MCF 10A (cell line): ENCODE measurements at regions not wholly inside any gene's neighbourhood (a gene's known extent, or its start where the extent isn't known, plus 50 kb on each side); places are given as distances from the start of the nearest gene placed in this dataset.
"Not testable (repeated sequence)": the region's sequence is repeated elsewhere in the genome, so short reads cannot be mapped to it uniquely, and the experiment has no call there.

Experiments
- BruUV-seq: library from RNA; stranded (reverse); fragments of 400-500 nt; replicated peaks from 2 replicates; lab custom pipeline; 2021; lab: Mats Ljungman, UMichigan
- CTCF ChIA-PET: fragments of 300-600 bp; sonication (Branson Sonifier 250); formaldehyde crosslinking; extraction: SDS; loops from one replicate; lab custom pipeline; 2021; ENCODE audit warnings: antibody characterized with exemption, inconsistent platforms; lab: Yijun Ruan, JAX
- POLR2A ChIA-PET: fragments of 300-600, 350-650 bp; sonication (Branson Sonifier 250); formaldehyde crosslinking; extraction: SDS; loops from one replicate; lab custom pipeline; 2020; ENCODE audit warnings: antibody characterized with exemption, inconsistent platforms; lab: Yijun Ruan, JAX
- DNase-seq: peaks from one replicate; pipeline ENCODE4 v3.0.0-alpha.2; 2018; ENCODE audit not compliant: unreplicated experiment
- H3K27ac Mint-ChIP-seq: one replicate; pipeline ENCODE4 v1.8.0; 2022; ENCODE audit warnings: mild to moderate bottlenecking, low read depth, mixed read lengths; ENCODE audit not compliant: unreplicated experiment
- H3K27me3 Mint-ChIP-seq: one replicate; pipeline ENCODE4 v1.8.0; 2022; ENCODE audit warnings: mixed read lengths; ENCODE audit not compliant: insufficient read depth, unreplicated experiment
- H3K36me3 Mint-ChIP-seq: one replicate; pipeline ENCODE4 v1.8.0; 2022; ENCODE audit warnings: mild to moderate bottlenecking, moderate library complexity, mixed read lengths; ENCODE audit not compliant: insufficient read depth, unreplicated experiment
- H3K4me1 Mint-ChIP-seq: one replicate; pipeline ENCODE4 v1.8.0; 2022; ENCODE audit warnings: mixed read lengths; ENCODE audit not compliant: insufficient read depth, unreplicated experiment
- H3K4me3 Mint-ChIP-seq: one replicate; pipeline ENCODE4 v1.8.0; 2022; ENCODE audit warnings: mild to moderate bottlenecking, moderate library complexity, mixed read lengths; ENCODE audit not compliant: unreplicated experiment
- H3K9me3 Mint-ChIP-seq: one replicate; pipeline ENCODE4 v1.8.0; 2022; ENCODE audit warnings: mixed read lengths; ENCODE audit not compliant: unreplicated experiment
- CTCF ChIP-seq: fragments of 200-600 bp; IDR thresholded peaks from one replicate; pipeline ENCODE4 v1.8.0; 2022; ENCODE audit warnings: antibody characterized with exemption, mild to moderate bottlenecking; ENCODE audit not compliant: unreplicated experiment
- intact Hi-C: fragments of 100-400 bp; cut with micrococcal nuclease; formaldehyde crosslinking; loops from 2 replicates; pipeline ENCODE4 v1.14.1; 2022

DNA sequence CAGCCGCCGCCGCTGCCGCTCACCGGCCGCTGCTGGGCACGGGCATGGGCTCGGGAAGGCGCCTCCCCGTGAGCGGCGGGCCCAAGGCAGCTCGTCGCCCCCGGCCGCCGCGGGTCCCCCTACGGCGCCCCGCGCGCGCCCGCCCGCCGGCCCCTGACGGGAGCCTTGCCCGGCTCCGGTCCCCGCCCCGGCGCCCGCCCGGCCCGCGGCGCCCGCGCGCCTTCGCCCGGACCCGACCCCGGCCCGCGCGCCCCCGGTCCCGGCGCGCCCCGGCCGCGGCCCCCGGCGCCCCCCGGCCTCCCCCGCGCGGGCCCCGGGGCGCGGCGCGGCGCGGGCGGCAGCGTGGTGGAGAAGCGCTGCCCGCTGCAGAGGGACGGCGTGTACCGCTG is 177.7 kb downstream of the OR4M2 start:
- no peak for DNase-seq
- CTCF ChIA-PET, result no interaction called here
- Mint-ChIP-seq H3K4me3 (no peak overlapping the region), H3K36me3 (no peaks in the 10 kb centered on the region), H3K4me1 (no peaks in the 10 kb centered on the region), H3K27ac (no peak overlapping the region), H3K27me3 (no peaks in the 10 kb centered on the region), H3K9me3 (no peaks in the 10 kb centered on the region)
- POLR2A ChIA-PET, result no interaction called here
- intact Hi-C loops, result no loop called here
- no peak for TF ChIP-seq CTCF
- BruUV-seq, result no TSS peak

DNA sequence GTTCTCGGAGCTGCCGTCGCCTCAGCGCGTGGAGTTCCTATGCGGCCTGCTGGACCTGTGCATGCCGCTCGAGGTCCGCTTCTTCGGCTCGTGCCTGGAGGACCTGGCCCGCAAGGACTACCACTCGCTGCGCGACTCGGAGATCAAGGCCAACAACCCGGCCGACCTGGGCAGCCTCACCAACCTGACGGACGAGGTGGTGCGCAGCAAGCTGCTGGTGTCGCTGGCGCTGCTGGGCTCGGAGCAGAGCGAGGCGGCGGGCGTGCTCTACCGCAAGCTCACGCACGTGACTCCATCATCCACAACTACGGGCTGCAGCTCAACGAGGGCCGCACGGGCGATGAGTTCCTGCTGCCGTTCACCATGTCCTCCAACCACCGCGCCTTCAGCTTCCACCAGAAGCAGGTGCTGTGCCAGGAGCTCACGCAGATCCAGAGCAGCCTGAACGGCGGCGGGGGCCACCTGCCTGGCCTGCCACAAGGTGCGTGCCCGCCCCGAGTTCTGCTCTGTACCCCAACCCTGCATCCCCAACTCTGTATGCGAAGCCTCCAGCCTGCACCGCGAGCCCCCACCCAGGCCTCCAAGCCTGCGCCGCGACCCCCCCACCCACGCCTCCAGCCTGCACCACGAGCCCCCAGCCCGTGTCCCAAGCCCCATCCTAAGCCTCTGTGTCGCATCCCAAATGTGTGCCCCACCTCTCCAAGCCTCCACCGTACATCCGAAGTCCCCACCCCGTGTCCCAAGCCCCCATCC is 178.2 kb downstream of the OR4M2 start:
- ChIA-PET CTCF (no interaction called here), POLR2A (no interaction called here)
- Mint-ChIP-seq H3K36me3 (no peaks in the 10 kb centered on the region), H3K4me1 (no peaks in the 10 kb centered on the region), H3K27ac (no peak overlapping the region), H3K4me3 (no peak overlapping the region), H3K27me3 (no peaks in the 10 kb centered on the region), H3K9me3 (no peaks in the 10 kb centered on the region)
- no TSS peak for BruUV-seq
- intact Hi-C loops, result no loop called here
- no peak for TF ChIP-seq CTCF
- DNase-seq, result no peak

DNA sequence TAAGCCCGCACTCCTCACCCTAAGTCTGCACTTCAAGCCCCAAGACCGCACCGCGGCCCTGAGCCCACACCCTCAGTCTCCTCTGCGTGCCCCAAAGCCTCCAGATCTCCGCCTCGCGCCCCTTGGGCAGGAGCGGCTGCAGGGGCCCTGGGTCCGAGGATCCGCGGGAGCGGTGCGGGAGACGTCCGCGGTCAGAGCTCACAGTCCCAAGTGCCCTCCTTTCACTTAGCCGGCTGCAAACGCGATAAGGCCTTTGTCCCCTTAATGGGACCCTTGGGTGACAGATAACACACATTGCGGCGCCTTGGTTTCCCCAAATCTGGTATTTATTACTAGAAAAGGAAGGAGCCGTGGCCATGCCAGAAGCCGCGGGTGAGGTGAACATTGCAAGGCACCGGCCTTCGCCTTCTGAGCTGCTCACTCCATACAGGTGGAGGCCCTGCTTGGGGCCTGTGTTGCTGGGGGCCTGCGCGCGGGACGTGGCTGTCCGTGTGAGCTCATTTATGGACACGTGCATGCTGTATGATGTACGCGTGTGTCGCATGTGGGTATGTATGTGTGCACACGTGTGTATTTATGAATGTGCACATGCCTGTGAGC is 178.9 kb downstream of the OR4M2 start:
- H3K27ac Mint-ChIP-seq, H3K9me3 Mint-ChIP-seq, POLR2A ChIA-PET, intact Hi-C loops, CTCF ChIA-PET, H3K4me1 Mint-ChIP-seq, H3K36me3 Mint-ChIP-seq, BruUV-seq, H3K27me3 Mint-ChIP-seq, DNase-seq, H3K4me3 Mint-ChIP-seq: not testable (repeated sequence)

GRCh38 chr15:22259881-22260421 is 179.6 kb downstream of the OR4M2 start:
- H3K4me1 Mint-ChIP-seq, result no peaks in the 10 kb centered on the region
- H3K27ac Mint-ChIP-seq, result no peak overlapping the region
- no TSS peak for BruUV-seq
- no peaks in the 10 kb centered on the region for H3K27me3 Mint-ChIP-seq
- TF ChIP-seq CTCF, result no peak
- no peaks in the 10 kb centered on the region for H3K36me3 Mint-ChIP-seq
- CTCF ChIA-PET, result interaction anchor here (1.6 kb wide), 1 partner anchor 1902 kb away, joined by 4 read pairs; no protein-coding TSS in a partner anchor
- POLR2A ChIA-PET, result no interaction called here
- intact Hi-C loops, result no loop called here
- H3K4me3 Mint-ChIP-seq, result no peak overlapping the region
- DNase-seq, result no peak
- H3K9me3 Mint-ChIP-seq, result no peaks in the 10 kb centered on the region
